ENCODE measurements at regions not wholly inside any gene's neighbourhood (a gene's known extent, or its start where the extent isn't known, plus 50 kb on each side); places are given as distances from the start of the nearest gene placed in this dataset.

GRCh38 chr14:48890333-48890732, 695.8 kb downstream of the RPS29 start:
- DNase-seq (ENCODE audit: low spot score) (no peak), ATAC-seq (ENCODE audit: insufficient number of reproducible peaks, low FRiP score, low read depth) (no peak)
- Histone ChIP-seq H3K4me3 (no peak overlapping the region), H3K4me1 (ENCODE audit: control insufficient read depth in 1 of 2, low read depth in 2 of 2) (no peaks in the 10 kb centered on the region), H3K27ac (no peak overlapping the region), H3K27me3 (replicated peaks; ENCODE audit: insufficient read depth) (no peaks in the 10 kb centered on the region), H3K36me3 (no peaks in the 10 kb centered on the region), H3K9me3 (no peaks in the 10 kb centered on the region)
- TF ChIP-seq, protein P1, sequence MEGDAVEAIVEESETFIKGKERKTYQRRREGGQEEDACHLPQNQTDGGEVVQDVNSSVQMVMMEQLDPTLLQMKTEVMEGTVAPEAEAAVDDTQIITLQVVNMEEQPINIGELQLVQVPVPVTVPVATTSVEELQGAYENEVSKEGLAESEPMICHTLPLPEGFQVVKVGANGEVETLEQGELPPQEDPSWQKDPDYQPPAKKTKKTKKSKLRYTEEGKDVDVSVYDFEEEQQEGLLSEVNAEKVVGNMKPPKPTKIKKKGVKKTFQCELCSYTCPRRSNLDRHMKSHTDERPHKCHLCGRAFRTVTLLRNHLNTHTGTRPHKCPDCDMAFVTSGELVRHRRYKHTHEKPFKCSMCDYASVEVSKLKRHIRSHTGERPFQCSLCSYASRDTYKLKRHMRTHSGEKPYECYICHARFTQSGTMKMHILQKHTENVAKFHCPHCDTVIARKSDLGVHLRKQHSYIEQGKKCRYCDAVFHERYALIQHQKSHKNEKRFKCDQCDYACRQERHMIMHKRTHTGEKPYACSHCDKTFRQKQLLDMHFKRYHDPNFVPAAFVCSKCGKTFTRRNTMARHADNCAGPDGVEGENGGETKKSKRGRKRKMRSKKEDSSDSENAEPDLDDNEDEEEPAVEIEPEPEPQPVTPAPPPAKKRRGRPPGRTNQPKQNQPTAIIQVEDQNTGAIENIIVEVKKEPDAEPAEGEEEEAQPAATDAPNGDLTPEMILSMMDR (IDR thresholded peaks at IDR 0.05): no peak

GRCh38 chr14:48876806-48877340, 709.3 kb downstream of the RPS29 start:
- Histone ChIP-seq H3K36me3 (no peaks in the 10 kb centered on the region), H3K27me3 (replicated peaks; ENCODE audit: insufficient read depth) (no peaks in the 10 kb centered on the region), H3K9me3 (no peaks in the 10 kb centered on the region), H3K4me1 (ENCODE audit: control insufficient read depth in 1 of 2, low read depth in 2 of 2) (no peaks in the 10 kb centered on the region), H3K4me3 (no peak overlapping the region), H3K27ac (no peak overlapping the region)
- no peak for DNase-seq (ENCODE audit: low spot score)
- ATAC-seq (ENCODE audit: insufficient number of reproducible peaks, low FRiP score, low read depth): no peak
- TF ChIP-seq, protein P1 (IDR thresholded peaks at IDR 0.05): no peak

DNA sequence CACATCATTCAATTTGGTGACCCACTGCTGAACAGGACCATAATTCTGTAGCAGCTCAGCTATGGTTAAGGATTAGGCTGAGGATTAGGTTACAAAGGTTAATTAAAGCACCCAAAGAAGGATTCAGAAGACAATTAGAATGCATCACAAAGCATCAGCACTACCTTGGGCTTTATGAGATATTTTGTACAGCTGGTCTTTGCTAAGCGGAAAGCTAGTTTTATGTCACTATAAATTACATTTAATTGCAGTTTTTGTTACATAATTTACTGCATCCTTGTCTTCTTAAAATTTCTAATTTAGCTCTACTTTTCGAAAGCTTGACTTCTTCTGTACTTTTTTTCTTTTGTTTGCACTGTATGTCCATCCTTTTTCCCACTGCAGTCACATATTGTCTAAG, 711.5 kb downstream of the RPS29 start:
- no peaks in the 10 kb centered on the region for H3K36me3 ChIP-seq
- H3K27me3 ChIP-seq (replicated peaks; ENCODE audit: insufficient read depth): no peaks in the 10 kb centered on the region
- H3K4me3 ChIP-seq: no peak overlapping the region
- ATAC-seq (ENCODE audit: insufficient number of reproducible peaks, low FRiP score, low read depth) (no peak), DNase-seq (ENCODE audit: low spot score) (no peak)
- no peak overlapping the region for H3K27ac ChIP-seq
- no peaks in the 10 kb centered on the region for H3K4me1 ChIP-seq (ENCODE audit: control insufficient read depth in 1 of 2, low read depth in 2 of 2)
- H3K9me3 ChIP-seq: no peaks in the 10 kb centered on the region
- TF ChIP-seq, protein P1 (IDR thresholded peaks at IDR 0.05): no peak

DNA sequence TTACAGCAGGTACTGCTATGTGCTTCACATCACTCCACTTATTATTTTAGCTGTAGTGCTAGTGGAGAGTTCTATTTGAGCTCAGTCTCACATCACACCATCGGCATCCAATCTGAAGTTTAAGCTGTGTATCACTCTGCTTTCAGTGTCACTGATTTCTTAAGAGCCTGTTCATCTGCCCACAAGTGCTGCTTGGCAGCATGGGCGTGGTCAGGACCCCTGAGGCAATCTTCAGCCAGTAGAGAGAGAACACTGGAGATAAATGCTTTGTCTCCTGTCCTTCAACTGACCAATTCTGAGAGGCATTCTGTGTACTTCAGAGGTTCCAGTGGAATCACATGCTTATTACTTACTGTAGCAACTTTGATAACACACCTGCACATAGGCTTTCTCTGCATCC, 728.8 kb downstream of the RPS29 start:
- Histone ChIP-seq H3K4me1 (ENCODE audit: control insufficient read depth in 1 of 2, low read depth in 2 of 2) (no peaks in the 10 kb centered on the region), H3K36me3 (no peaks in the 10 kb centered on the region), H3K4me3 (no peak overlapping the region), H3K27ac (no peak overlapping the region), H3K9me3 (no peaks in the 10 kb centered on the region), H3K27me3 (replicated peaks; ENCODE audit: insufficient read depth) (no peaks in the 10 kb centered on the region)
- DNase-seq (ENCODE audit: low spot score) (no peak), ATAC-seq (ENCODE audit: insufficient number of reproducible peaks, low FRiP score, low read depth) (no peak)
- TF ChIP-seq, protein P1 (IDR thresholded peaks at IDR 0.05): no peak

GRCh38 chr14:48853159-48853558, 733.0 kb downstream of the RPS29 start:
- Histone ChIP-seq H3K4me3 (no peak overlapping the region), H3K4me1 (ENCODE audit: control insufficient read depth in 1 of 2, low read depth in 2 of 2) (no peaks in the 10 kb centered on the region), H3K36me3 (no peaks in the 10 kb centered on the region), H3K27ac (no peak overlapping the region), H3K9me3 (no peaks in the 10 kb centered on the region), H3K27me3 (replicated peaks; ENCODE audit: insufficient read depth) (no peaks in the 10 kb centered on the region)
- no peak for DNase-seq (ENCODE audit: low spot score)
- TF ChIP-seq, protein P1 (IDR thresholded peaks at IDR 0.05): no peak
- no peak for ATAC-seq (ENCODE audit: insufficient number of reproducible peaks, low FRiP score, low read depth)
